Suppressor macrophage (primary cell): ENCODE measurements at regions not wholly inside any gene's neighbourhood (a gene's known extent, or its start where the extent isn't known, plus 50 kb on each side); places are given as distances from the start of the nearest gene placed in this dataset.
A peak's percentile ranks its signal among the peaks of the same experiment; 100 is the strongest.
"Not testable (repeated sequence)": the region's sequence is repeated elsewhere in the genome, so short reads cannot be mapped to it uniquely, and the experiment has no call there.

Source experiments
- DNase-seq, 4 experiments: peaks; one replicate each; pipeline ENCODE4 v3.0.0-alpha.2; 2020 to 2022

- DNase-seq = peak; percentile 32 to 71 (median 49)
Observed at GRCh38 chr12:46487567-46488131, 115.1 kb upstream of the SLC38A2 start.

GRCh38 chr12:46486588-46486987 lies 114.0 kb upstream of the SLC38A2 start:
- peak; percentile 49 to 73 (median 70) for DNase-seq

- DNase-seq = no peak
Observed at GRCh38 chr12:46485853-46486252, 113.3 kb upstream of the SLC38A2 start.

- DNase-seq = no peak
Observed at GRCh38 chr12:46484396-46485061, 112.0 kb upstream of the SLC38A2 start.

GRCh38 chr12:46483572-46484395 lies 111.2 kb upstream of the SLC38A2 start:
- peak; percentile 12 to 56 (median 32) for DNase-seq

GRCh38 chr12:46480724-46481123 lies 108.2 kb upstream of the SLC38A2 start:
- DNase-seq = no peak

GRCh38 chr12:46480316-46480715 lies 107.7 kb upstream of the SLC38A2 start:
- no peak for DNase-seq

GRCh38 chr12:46478123-46478522 lies 105.5 kb upstream of the SLC38A2 start:
- no peak for DNase-seq

- no peak for DNase-seq
Observed at GRCh38 chr12:46477541-46477940, 105.0 kb upstream of the SLC38A2 start.

GRCh38 chr12:46475972-46476645 lies 103.5 kb upstream of the SLC38A2 start:
- DNase-seq = no peak

GRCh38 chr12:46474385-46474784 lies 101.8 kb upstream of the SLC38A2 start:
- DNase-seq = not testable (repeated sequence)

- DNase-seq = peak; percentile 74 to 91 (median 86)
Observed at GRCh38 chr12:46473634-46474329, 101.2 kb upstream of the SLC38A2 start.

- DNase-seq = no peak
Observed at GRCh38 chr12:46472893-46473633, 100.5 kb upstream of the SLC38A2 start.

GRCh38 chr12:46472144-46472705 lies 99.7 kb upstream of the SLC38A2 start:
- DNase-seq = no peak

- no peak for DNase-seq
Observed at GRCh38 chr12:46471404-46471803, 98.8 kb upstream of the SLC38A2 start.

GRCh38 chr12:46470975-46471374 lies 98.4 kb upstream of the SLC38A2 start:
- DNase-seq = no peak

- peak; percentile 51 to 78 (median 68) for DNase-seq
Observed at GRCh38 chr12:46470036-46470627, 97.6 kb upstream of the SLC38A2 start.

GRCh38 chr12:46468813-46469212 lies 96.2 kb upstream of the SLC38A2 start:
- DNase-seq = no peak

- no peak for DNase-seq
Observed at GRCh38 chr12:46468160-46468559, 95.6 kb upstream of the SLC38A2 start.

- no peak for DNase-seq
Observed at GRCh38 chr12:46465307-46465706, 92.7 kb upstream of the SLC38A2 start.

GRCh38 chr12:46464863-46465262 lies 92.3 kb upstream of the SLC38A2 start:
- DNase-seq = no peak
